Peyer's patch (tissue), 4 donors: ENCODE measurements at regions not wholly inside any gene's neighbourhood (a gene's known extent, or its start where the extent isn't known, plus 50 kb on each side); places are given as distances from the start of the nearest gene placed in this dataset.

ENCODE experiments used
- POLR2A ChIP-seq, 2 donors: fragments of 450-650 bp; IDR thresholded peaks; one replicate each; pipeline ENCODE4 v1.5.1; 2017; ENCODE audit warnings: antibody characterized with exemption in 2 of 2, mild to moderate bottlenecking in 2 of 2, moderate library complexity in 2 of 2
- TF ChIP-seq, protein P1 (sequence below), 6 experiments: fragments of 450-650 bp in 4 of 6; fragments of 200-600 bp in 2 of 6; sonication (generic) in 1 of 6; IDR thresholded peaks; one replicate each; pipeline ENCODE4 v1.5.1; 2017 to 2019; ENCODE audit warnings: antibody characterized with exemption in 6 of 6, mild to moderate bottlenecking in 3 of 6, moderate library complexity in 1 of 6

DNA sequence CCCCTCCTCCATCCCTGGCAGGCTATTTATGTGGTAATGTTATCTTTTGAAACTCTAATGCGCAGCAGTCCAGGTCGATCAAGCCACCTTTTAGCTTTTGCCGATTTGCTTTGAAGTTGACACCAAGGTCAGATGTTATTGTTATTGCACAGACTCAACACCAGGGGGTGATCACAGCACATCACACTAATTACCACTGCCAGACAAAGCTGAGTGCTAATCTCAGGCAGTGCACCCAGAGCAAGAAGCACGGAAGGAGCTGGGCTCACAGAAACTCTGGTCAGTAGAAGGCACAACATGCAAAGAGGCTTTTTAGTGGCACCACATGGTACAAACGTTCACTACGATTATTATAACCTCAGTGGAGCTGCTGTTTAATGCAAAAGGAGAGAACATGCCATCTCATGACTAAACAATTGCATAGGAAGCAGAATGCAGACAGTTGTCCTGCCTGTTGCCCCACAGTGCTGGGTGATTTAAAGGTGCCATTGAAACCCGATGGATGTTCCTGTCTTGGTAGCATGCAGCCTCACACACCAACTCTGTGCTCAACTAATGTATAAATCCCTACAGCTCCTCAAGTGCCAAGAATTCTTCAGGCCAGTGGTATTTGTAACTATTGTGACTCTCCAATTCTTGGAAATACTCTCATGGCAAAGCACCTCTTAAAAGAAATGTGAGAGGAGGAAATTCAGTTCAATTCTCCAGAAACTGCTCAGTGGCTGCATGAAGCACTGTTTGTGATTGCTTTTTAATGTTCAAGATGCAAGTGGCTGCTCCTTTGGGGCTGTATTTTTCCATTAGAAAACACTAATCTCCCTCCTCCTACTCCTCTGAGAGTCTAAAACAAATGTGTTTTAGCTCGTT is 353.9 kb upstream of the DDI1 start:
- no peak for TF ChIP-seq POLR2A (IDR thresholded peaks at IDR 0.05)
- TF ChIP-seq, protein P1, sequence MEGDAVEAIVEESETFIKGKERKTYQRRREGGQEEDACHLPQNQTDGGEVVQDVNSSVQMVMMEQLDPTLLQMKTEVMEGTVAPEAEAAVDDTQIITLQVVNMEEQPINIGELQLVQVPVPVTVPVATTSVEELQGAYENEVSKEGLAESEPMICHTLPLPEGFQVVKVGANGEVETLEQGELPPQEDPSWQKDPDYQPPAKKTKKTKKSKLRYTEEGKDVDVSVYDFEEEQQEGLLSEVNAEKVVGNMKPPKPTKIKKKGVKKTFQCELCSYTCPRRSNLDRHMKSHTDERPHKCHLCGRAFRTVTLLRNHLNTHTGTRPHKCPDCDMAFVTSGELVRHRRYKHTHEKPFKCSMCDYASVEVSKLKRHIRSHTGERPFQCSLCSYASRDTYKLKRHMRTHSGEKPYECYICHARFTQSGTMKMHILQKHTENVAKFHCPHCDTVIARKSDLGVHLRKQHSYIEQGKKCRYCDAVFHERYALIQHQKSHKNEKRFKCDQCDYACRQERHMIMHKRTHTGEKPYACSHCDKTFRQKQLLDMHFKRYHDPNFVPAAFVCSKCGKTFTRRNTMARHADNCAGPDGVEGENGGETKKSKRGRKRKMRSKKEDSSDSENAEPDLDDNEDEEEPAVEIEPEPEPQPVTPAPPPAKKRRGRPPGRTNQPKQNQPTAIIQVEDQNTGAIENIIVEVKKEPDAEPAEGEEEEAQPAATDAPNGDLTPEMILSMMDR (IDR thresholded peaks at IDR 0.05): peak; percentile 13 to 82 (median 76)
